Caki2 (cell line): ENCODE measurements at regions not wholly inside any gene's neighbourhood (a gene's known extent, or its start where the extent isn't known, plus 50 kb on each side); places are given as distances from the start of the nearest gene placed in this dataset.
"Not testable (repeated sequence)": the region's sequence is repeated elsewhere in the genome, so short reads cannot be mapped to it uniquely, and the experiment has no call there.

Experiments used
- DNase-seq: peaks from one replicate; pipeline ENCODE4 v3.0.0-alpha.2; 2015; ENCODE audit warnings: low read depth
- in situ Hi-C: cut with HindIII; loops from 2 replicates; pipeline ENCODE4 v1.10.0; 2016; ENCODE audit warnings: low sequenced_read_pairs, low pct_unique_long_range_greater_than_20kb, mixed read lengths

GRCh38 chr14:83044001-83044400 lies 1510.3 kb upstream of the SEL1L start:
- no peak for DNase-seq
- in situ Hi-C loops = no loop called here

GRCh38 chr14:83047059-83047830 lies 1513.6 kb upstream of the SEL1L start:
- no peak for DNase-seq
- in situ Hi-C loops = no loop called here

DNA sequence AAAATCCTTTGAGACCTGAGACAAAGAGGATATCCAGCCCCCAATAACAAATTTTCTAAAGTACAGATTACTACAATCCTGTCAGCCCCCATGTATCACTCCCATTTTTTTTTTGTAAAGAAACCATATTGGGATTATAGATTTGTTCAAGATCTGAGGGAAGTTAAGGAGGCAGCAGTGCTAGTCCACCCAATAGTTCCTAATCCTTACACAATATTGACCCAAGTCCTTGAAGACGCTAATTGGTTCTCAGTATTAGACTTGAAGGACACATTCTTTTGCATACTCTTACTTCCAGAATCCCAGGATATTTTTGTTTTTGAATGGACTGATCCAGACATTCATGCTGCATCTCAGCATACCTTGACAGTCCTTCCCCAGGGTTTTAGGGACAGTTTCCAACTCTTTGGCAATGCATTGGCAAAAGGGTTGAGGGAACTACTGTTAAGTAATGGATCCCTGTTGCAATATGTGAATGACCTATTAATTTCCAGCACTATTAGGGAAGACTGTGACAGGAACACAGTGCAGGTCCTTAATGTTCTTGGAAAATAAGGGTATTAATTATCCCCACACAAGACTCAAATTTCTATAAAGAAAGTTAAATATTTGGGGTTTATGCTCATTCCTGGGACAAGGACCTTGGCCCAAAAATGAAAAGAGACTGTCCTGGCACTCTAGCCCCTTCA lies 1519.5 kb upstream of the SEL1L start:
- DNase-seq = no peak
- in situ Hi-C loops = no loop called here

DNA sequence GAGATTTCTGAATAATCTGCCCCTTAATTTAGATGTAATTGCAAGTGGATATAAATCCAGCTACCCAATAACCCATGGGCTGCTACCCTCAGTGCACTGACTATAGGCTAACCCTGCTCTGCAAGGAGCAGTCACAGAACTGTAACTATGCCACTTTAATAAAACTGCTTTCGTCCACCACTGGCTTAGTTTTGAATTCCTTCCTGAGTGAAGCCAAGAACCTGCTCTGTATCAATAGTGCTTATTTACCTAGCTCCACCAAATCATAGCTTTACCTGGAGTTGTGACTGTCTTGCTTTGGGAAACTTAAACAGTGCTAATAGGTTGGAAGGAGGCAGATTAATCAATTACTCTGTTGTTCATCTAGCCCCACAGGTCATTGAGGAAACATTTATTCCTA lies 1524.4 kb upstream of the SEL1L start:
- no peak for DNase-seq
- in situ Hi-C loops = no loop called here

- in situ Hi-C loops = no loop called here
Observed at GRCh38 chr14:83071888-83072501, 1538.3 kb upstream of the SEL1L start.

GRCh38 chr14:83085136-83085535 lies 1551.5 kb upstream of the SEL1L start:
- no peak for DNase-seq
- in situ Hi-C loops = no loop called here

More at GRCh38 chr14:83071888-83072501, 1538.3 kb upstream of the SEL1L start:
- DNase-seq = peak; percentile 36

GRCh38 chr14:83085725-83086124 lies 1552.1 kb upstream of the SEL1L start:
- in situ Hi-C loops = no loop called here
- DNase-seq = no peak

DNA sequence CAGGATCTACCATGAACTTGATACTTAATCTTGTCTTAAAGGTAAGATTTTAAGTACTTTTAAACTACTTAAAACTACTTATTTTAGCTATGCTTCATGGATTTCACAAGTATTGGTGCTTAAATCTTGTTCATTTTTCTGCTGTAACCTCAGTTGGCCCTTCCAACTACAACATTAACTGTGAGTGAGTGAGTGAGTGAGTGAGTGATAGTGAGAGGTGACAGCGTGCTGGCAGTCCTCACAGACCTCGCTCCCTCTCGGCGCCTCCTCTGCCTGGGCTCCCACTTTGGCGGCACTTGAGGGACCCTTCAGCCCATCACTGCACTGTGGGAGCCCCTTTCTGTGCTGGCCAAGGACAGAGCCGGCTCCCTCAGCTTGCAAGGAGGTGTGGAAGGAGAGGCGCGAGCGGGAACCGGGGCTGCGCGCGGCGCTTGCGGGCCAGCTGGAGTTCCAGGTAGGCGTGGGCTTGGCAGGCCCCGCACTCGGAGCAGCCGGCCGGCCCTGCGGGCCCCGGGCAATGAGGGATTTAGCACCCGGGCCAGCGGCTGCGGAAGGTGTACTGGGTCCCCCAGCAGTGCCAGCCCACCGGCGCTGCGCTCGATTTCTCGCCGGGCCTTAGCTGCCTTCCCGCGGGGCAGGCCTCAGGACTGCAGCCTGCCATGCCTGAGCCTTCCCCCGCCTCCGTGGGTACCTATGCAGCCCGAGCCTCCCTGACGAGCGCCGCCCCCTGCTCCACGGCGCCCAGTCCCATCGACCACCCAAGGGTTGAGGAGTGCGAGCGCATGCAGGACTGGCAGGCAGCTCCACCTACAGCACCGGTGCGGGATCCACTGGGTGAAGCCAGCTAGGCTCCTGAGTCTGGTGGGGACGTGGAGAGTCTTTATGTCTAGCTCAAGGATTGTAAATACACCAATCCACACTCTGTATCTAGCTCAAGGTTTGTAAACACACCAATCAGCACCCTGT lies 1558.6 kb upstream of the SEL1L start:
- in situ Hi-C loops, DNase-seq: not testable (repeated sequence)

DNA sequence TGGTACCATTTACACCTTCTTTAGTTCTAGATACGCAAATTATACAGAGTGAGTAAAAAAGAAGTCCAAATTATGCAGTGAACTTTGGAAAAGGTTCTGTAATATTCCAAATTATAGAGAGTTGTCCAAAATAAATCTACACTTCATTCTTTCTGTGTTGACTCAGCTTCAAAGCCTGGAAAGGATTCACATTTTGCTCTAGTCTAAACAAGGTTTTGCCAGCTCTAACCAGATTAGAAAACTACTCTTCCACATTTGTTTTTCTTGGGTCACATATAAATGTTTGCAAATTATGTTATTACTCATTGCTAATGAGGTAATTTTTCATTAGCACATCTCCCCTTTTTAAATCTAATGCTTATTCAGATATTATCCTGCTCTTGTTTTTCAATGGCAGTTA lies 1562.4 kb upstream of the SEL1L start:
- in situ Hi-C loops = no loop called here
- DNase-seq = no peak

DNA sequence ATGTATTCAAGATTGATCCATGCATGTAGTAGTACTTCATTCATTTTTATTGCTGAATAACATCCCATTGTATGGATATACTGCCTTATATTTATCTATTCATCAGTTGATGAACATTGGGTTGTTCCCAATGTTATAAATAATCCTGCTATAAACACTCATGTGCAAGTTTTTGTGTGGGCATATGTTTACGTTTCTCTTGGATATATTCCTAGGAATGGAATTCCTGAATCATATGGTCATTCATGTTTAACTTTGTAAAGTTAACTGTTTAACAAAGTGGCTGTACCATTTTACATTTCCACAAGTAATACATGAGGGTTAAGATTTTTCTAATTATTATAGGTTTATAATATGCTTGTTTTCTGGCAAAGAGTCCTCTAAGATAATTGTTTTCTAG lies 1568.2 kb upstream of the SEL1L start:
- in situ Hi-C loops = no loop called here
- DNase-seq = no peak

GRCh38 chr14:83118029-83118428 lies 1584.4 kb upstream of the SEL1L start:
- no peak for DNase-seq
- in situ Hi-C loops = no loop called here

DNA sequence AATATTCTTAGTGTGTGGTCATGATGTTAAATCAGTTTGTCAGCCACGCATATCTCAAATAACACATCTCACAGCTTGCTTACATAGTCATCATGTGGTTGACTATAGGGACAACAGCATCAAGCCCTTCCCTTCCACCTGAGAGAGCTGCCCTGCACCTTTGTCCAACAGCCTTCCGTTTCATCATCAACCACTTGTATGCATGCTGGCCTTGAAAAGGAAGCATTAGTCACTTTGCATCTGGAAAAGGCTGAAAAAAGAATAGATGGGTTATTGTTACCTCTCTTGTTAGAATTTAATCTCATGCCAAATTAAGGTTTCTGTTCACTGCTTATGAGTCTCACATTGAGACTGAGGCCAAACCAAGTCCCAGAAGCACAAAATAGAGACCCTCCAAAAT lies 1586.5 kb upstream of the SEL1L start:
- no peak for DNase-seq
- in situ Hi-C loops = no loop called here

DNA sequence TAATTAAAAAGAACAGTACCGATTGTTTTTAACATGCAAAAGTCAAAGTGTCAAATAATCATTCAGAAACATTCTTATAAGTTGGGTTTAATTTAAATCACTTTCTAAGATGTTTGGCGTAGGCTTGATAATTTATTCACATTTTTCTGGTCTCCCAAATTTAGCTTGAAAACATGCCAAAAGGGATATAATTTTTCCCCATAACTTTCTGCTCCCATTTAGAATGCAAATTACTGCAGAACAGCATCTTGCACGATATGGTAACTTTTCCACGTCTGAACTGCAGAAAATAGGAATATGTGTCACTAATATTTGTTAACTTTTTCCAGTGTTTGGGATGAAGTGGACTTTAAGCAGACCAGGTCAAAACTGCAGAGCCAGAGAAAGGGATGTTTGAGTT lies 1592.4 kb upstream of the SEL1L start:
- in situ Hi-C loops = no loop called here

GRCh38 chr14:83128783-83129182 lies 1595.1 kb upstream of the SEL1L start:
- in situ Hi-C loops = no loop called here
- no peak for DNase-seq

More for the DNA sequence above, 1592.4 kb upstream of the SEL1L start:
- DNase-seq = no peak

- in situ Hi-C loops = no loop called here
- DNase-seq = no peak
Observed at GRCh38 chr14:83129496-83129895, 1595.8 kb upstream of the SEL1L start.

- in situ Hi-C loops = no loop called here
- no peak for DNase-seq
Observed at GRCh38 chr14:83133981-83134645, 1600.5 kb upstream of the SEL1L start.

DNA sequence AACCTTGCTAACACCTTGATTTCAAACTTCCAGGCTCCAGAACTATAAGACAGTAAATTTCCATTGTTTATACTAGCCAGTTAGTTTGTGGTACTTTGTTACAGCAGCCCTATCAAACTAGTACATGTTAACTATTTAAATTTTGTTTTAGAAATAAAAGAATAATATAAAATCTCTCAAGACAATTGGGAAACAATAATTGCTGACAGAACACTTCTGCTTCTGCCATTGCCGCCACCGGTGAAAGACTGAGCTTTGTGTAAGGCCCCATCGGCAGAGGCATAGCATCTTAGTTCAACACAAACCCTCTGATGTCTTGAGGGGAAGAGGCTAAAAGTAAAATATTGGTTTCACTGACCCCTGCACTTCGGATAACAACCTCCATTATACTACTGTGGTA lies 1607.1 kb upstream of the SEL1L start:
- DNase-seq = no peak
- in situ Hi-C loops = no loop called here

DNA sequence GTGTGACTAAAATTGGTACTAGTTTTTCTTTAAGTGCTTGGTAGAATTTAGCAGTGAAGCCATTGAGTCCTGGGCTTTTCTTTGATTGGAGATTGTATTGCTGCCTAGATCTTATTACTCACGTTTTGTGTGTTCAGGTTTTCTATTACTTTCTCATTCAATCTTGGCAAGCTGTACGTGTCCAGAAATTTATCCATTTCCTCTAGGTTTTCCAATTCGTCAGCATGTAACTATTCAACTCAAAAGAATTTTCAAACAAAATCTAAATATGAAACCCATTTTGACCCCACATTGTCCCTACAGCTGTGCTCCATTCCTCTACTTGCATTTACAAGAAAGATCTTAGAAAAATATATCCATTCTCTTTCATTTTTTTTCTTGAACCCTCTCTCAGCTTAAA lies 1613.4 kb upstream of the SEL1L start:
- no peak for DNase-seq
- in situ Hi-C loops = no loop called here
